ENCODE measurements at regions not wholly inside any gene's neighbourhood (a gene's known extent, or its start where the extent isn't known, plus 50 kb on each side); places are given as distances from the start of the nearest gene placed in this dataset.
A peak's percentile ranks its signal among the peaks of the same experiment; 100 is the strongest.

GRCh38 chr21:16075649-16076282 lies 346.0 kb downstream of the USP25 start:
- no peaks in the 10 kb centered on the region for H3K27me3 ChIP-seq (replicated peaks; ENCODE audit: insufficient read depth)
- peak overlapping the region; percentile 32 to 56 for H3K27ac ChIP-seq
- intact Hi-C loops (cut with DNase I), result loop anchor here (10.0 kb wide), 1 partner anchor 181 kb away; no protein-coding TSS in a partner anchor
- TF ChIP-seq, protein P1, sequence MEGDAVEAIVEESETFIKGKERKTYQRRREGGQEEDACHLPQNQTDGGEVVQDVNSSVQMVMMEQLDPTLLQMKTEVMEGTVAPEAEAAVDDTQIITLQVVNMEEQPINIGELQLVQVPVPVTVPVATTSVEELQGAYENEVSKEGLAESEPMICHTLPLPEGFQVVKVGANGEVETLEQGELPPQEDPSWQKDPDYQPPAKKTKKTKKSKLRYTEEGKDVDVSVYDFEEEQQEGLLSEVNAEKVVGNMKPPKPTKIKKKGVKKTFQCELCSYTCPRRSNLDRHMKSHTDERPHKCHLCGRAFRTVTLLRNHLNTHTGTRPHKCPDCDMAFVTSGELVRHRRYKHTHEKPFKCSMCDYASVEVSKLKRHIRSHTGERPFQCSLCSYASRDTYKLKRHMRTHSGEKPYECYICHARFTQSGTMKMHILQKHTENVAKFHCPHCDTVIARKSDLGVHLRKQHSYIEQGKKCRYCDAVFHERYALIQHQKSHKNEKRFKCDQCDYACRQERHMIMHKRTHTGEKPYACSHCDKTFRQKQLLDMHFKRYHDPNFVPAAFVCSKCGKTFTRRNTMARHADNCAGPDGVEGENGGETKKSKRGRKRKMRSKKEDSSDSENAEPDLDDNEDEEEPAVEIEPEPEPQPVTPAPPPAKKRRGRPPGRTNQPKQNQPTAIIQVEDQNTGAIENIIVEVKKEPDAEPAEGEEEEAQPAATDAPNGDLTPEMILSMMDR (IDR thresholded peaks at IDR 0.05), result no peak
- TF ChIP-seq POLR2A (IDR thresholded peaks at IDR 0.05) (no peak), POLR2AphosphoS5 (IDR thresholded peaks at IDR 0.05) (no peak)
- no peak for DNase-seq (ENCODE audit: low spot score)
- H3K4me3 ChIP-seq, result no peak overlapping the region
- H3K9me3 ChIP-seq, result no peaks in the 10 kb centered on the region
- 86% methylated on average over 5 of the region's 5 CpGs for WGBS
- H3K36me3 ChIP-seq, result no peaks in the 10 kb centered on the region
- H3K4me1 ChIP-seq (replicated peaks), result no peaks in the 10 kb centered on the region

DNA sequence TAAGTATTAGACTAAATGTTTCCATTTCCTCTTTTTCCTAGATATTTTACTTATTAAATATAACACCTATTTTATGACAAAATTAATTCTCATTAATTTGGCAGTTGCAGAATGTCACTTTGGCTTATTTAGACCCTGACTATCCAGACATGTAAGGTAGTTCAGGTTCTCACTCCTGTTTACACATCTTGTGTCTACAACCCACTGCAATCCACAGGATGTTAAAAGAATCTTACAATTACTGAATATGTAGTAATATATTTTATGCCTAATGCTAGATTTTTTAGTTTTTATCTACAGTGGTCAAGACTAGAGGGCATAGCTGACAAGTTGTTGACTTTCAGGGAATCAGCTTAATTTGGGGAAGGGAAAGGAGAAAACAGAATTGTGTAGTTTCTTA lies 346.7 kb downstream of the USP25 start:
- no peak for DNase-seq (ENCODE audit: low spot score)
- Histone ChIP-seq H3K4me3 (no peak overlapping the region), H3K4me1 (replicated peaks) (no peaks in the 10 kb centered on the region), H3K9me3 (no peaks in the 10 kb centered on the region), H3K27me3 (replicated peaks; ENCODE audit: insufficient read depth) (no peaks in the 10 kb centered on the region), H3K27ac (peak overlapping the region; percentile 18 to 56), H3K36me3 (no peaks in the 10 kb centered on the region)
- intact Hi-C loops (cut with DNase I), result loop anchor here (10.0 kb wide), 1 partner anchor 182 kb away; no protein-coding TSS in a partner anchor
- TF ChIP-seq, protein P1 (IDR thresholded peaks at IDR 0.05), result no peak
- TF ChIP-seq POLR2A (IDR thresholded peaks at IDR 0.05) (no peak), POLR2AphosphoS5 (IDR thresholded peaks at IDR 0.05) (no peak)

DNA sequence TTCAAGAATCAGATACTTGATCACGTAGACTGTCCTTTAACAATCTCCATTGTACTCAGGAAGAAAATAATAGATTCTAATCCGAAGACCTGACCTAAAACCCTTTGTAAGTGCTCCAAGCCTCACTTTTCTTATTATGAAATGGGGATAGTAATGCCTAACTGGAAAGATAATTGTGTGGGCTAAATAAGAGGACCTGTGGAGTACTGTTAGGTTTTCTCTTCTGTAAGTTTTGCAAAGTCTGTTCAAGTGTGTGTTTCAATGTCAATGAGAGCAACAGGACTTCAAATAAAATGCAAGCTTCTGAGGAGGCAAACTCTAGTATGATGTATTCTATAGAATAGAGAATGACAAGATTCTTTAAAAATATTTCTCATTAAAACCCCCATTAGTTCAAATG lies 348.6 kb downstream of the USP25 start:
- Histone ChIP-seq H3K36me3 (no peaks in the 10 kb centered on the region), H3K27ac (peak overlapping the region; percentile 45 to 56), H3K27me3 (replicated peaks; ENCODE audit: insufficient read depth) (no peaks in the 10 kb centered on the region), H3K9me3 (no peaks in the 10 kb centered on the region), H3K4me1 (replicated peaks) (no peaks in the 10 kb centered on the region), H3K4me3 (no peak overlapping the region)
- 87% methylated on average over 2 of the region's 2 CpGs for WGBS
- DNase-seq (ENCODE audit: low spot score), result no peak
- intact Hi-C loops (cut with DNase I), result loop anchor here (10.0 kb wide), 1 partner anchor 184 kb away; no protein-coding TSS in a partner anchor
- TF ChIP-seq POLR2A (IDR thresholded peaks at IDR 0.05) (no peak), POLR2AphosphoS5 (IDR thresholded peaks at IDR 0.05) (no peak)
- TF ChIP-seq, protein P1 (IDR thresholded peaks at IDR 0.05), result no peak

GRCh38 chr21:16079830-16080229 lies 350.0 kb downstream of the USP25 start:
- H3K4me3 ChIP-seq, result no peak overlapping the region
- H3K27me3 ChIP-seq (replicated peaks; ENCODE audit: insufficient read depth), result no peaks in the 10 kb centered on the region
- no peaks in the 10 kb centered on the region for H3K4me1 ChIP-seq (replicated peaks)
- TF ChIP-seq, protein P1 (IDR thresholded peaks at IDR 0.05), result no peak
- TF ChIP-seq POLR2A (IDR thresholded peaks at IDR 0.05) (no peak), POLR2AphosphoS5 (IDR thresholded peaks at IDR 0.05) (peak; percentile 70)
- peak overlapping the region; percentile 56 to 61 for H3K27ac ChIP-seq
- intact Hi-C loops (cut with DNase I), result loop anchor here (5.0 to 10.0 kb wide), 2 partner anchors 185 to 252 kb away; no protein-coding TSS in a partner anchor
- 44% methylated on average over 1 of the region's 1 CpG for WGBS
- H3K36me3 ChIP-seq, result no peaks in the 10 kb centered on the region
- DNase-seq (ENCODE audit: low spot score), result peak; percentile 42
- H3K9me3 ChIP-seq, result no peaks in the 10 kb centered on the region

DNA sequence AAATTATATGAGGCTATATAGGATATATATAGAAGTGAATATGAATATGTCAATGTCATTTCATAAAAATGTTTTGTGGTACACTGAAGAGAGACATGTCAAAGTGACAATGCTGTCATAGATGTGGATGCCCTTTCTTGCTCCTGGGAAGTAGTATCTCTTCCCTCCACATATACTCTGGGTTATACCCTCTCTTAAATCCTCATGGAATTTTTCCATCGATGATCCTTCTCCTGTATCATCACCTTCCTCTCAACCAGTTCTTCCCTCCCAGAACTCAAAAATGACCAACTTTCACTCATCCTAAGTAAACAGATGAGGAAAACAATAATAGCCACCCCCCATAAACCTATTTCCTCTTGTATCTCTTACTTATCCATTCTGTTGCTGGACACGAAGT lies 351.5 kb downstream of the USP25 start:
- DNase-seq (ENCODE audit: low spot score), result no peak
- intact Hi-C loops (cut with DNase I), result loop anchor here (5.0 kb wide), 1 partner anchor 251 kb away; no protein-coding TSS in a partner anchor
- Histone ChIP-seq H3K4me3 (no peak overlapping the region), H3K9me3 (no peaks in the 10 kb centered on the region), H3K27me3 (replicated peaks; ENCODE audit: insufficient read depth) (no peaks in the 10 kb centered on the region), H3K27ac (peak overlapping the region; percentile 11 to 56), H3K4me1 (replicated peaks) (no peaks in the 10 kb centered on the region), H3K36me3 (no peaks in the 10 kb centered on the region)
- WGBS, result 74% methylated on average over 2 of the region's 2 CpGs
- TF ChIP-seq, protein P1 (IDR thresholded peaks at IDR 0.05), result no peak
- TF ChIP-seq POLR2AphosphoS5 (IDR thresholded peaks at IDR 0.05), result no peak
- TF ChIP-seq POLR2A (IDR thresholded peaks at IDR 0.05), result no peak

Data from prostate gland (tissue), 2 donors.